ENCODE measurements at regions not wholly inside any gene's neighbourhood (a gene's known extent, or its start where the extent isn't known, plus 50 kb on each side); places are given as distances from the start of the nearest gene placed in this dataset.

DNA sequence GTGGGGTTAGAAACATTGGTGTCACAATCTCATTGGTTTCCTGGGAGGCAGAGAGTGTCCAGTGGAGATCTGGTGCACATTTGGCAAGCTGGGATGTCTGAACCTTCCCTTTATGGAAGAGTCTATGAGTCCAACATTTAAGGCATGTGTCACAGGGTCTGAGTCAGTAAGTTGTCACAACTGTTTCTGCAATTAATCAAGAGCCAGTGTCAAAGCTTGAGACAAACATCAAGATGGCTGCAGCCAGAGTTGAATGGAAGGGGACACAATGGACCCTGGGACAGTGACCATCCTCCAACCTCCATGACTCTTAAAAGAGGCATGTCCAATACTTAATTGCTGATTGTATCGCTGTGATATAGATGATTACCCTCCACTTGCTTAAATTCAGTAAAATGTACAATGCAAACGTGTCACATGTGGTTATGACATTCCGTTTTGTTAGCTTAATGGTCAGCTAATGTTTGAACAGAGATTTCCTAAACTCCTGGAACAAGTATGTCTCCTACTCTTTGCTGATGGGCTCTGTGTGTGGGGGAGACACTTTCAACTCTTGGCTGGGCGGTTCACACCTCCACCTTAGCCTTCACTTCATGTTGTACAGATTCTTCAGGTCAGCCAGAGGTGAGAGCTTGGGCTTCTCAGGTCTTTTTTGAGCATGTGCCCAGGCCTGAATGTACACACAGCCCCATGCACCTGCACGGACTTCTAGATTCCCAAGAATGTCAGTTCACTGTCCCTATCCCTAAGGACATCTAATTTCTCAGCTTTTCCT, 79.9 kb upstream of the PRR23E start:
- no peak for DNase-seq

DNA sequence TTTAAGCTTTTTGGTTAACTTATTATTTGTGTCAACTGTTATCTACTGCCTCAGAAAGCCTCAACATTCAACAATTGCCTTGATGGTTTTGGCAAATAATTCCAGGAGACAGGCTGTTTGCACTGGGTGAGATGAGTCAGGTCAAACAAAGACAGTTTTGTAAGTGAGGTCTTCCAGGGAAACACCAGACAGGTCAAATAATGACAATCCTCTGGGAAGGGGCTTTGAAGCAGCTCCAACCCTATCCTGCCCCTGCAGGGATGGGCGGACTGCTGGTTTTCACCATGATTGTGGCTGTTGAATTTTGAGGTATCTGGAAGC, 79.4 kb upstream of the PRR23E start:
- DNase-seq: no peak

DNA sequence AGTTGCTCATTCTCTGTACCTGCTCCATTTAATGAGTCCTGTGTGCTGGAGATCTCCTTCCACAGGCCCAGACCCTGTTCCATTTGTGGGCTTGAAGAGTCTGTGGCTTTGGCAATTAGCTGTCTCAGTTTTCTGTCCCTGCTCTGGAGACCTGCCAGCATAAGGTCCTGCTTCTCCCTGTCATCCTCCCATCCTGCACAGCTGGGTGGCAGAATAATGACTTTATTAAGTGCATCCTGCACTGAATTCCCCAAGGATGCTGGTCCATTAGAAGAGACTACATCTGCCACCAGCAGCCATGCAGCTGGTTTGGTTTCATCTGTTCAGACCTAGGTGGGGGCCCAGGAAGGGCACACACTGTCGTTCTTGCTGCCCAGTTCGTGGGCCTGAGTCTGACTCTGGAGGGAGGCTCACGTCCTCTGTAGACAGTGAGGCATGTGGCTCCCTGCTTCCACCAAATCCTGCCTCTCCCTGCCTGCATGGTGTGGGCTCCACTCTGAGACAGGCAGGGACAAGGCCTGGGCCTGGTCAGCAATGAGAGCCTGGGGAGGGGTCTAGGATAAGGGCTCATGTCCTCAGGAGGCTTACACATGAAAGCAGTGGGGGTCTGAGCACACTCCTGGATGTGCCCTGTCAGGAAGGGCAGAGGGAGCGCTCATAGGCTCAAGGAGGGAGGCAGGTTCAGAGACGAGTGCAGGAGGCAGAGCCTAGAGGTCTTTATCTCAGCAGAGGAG, 78.4 kb upstream of the PRR23E start:
- DNase-seq: no peak

DNA sequence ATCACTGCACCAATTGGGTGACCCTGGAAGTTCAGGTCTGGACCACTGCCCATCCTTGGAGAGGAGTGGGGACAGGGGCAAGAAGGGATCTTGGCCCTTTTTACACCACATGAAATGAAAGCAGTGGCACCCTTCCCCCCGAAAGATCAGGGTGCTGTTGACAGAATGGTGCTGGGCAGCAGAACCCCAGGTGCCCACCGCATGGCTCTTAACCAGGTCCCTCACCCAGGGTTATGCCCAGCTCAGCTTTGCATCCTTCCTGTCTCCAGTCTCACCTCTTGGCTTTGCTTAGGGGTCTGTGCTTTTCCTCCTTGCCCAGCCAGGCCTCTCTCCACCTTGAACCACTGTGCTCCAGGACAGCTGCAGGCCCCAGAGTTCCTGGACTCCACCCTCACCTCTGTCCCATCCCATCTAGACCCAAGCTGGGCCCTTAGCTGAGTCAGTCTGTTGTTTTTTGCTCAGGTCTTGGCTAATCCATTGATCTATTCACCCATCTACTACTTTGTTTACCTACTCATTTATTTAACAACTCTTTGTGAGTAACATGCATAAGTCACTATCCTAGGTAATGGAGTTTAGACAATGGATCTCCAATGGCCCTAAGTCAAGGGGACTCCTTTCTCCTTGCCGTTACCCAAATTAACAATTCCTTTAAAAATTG, 77.1 kb upstream of the PRR23E start:
- DNase-seq: no peak

DNA sequence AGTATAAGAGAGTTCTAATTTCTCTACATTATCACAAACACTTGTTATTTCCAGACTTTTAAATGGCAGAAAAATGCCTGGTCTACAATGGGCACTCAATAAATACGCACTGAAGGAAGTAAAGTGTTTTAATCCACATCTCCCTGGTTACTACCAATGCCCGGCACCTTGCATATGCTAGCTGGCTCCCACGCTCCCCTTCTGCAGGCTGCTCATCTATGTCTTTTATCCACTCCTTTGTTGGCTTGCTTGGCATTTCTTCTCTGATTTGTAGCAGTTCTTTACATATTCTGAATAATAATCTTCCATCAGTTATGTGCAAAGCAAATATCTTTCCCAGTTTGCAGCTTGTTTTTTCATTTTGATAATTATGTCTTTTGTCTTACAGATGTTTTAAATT, 74.6 kb upstream of the PRR23E start:
- DNase-seq: no peak

DNA sequence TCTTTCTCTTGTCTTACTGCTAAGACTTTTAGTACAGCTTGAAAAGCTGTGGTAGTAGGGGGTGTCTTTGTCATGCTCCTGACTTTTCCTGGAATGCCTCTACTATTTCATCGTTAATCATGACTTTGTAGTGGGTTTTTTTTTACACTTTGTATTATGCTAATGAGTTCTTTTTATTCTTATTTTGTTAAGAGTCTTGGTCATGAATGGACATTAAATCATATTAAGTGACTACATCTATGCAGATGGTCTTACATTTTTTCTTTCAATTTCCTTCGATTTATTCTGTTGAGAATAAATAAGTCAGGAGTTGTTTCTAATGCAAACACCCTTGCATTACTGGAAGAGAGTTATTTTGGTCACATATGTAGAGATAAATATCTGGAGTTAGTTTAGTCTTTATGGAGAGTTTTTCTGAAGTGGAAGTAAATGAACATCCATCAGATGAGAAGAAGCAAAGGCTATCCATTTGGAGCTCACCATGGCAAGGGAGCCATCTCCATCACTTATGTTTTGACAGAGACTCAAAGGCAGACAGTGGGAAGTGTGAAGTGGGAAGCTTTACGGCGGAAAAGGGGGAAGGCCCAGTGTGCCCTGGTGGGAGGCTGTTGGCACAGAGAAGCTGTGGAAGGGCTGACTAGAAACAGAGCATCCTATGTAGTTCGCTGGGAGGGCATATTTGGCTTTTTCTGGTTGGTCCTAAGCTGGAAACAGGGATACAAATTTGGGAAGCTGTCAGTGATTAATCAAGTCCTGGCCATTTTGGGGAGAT, 73.1 kb upstream of the PRR23E start:
- no peak for DNase-seq

DNA sequence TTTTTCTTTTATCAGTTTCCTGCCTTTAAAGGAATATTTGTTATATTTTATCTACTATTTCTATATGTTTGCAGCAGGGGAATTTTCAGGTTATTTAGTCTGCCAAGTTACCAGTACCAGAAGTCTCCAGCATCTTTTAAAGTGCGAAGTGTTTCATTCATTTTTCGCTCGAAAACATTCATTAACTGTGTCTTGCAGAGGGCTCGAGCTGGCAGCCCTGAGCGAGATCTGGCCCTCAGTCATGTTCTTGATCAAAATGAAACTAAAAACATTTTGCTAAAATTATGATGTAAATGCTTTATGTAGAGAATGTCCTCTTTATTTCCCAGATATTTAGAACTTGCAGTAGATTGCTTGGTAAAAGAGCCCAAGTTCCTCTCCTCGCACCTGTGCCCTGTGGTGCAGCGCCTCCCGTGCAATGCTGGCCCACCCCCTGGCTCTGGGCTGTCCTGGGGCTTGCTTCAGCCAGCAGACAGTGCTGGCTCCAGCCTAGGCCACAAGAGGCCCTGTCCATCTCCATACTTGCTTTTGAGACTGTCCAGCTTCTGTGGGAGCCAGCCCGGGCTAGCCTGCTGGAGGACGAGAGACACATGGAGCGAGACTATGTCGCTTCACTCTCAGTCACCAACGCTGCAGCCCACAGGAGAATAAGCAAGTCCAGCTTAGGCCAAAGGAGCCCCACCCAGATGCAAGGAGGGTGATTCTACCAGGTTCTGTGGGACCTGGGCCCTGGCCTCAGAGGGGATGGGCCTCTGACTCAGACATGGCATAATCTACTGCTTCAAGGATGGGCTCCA, 71.9 kb upstream of the PRR23E start:
- DNase-seq: no peak

DNA sequence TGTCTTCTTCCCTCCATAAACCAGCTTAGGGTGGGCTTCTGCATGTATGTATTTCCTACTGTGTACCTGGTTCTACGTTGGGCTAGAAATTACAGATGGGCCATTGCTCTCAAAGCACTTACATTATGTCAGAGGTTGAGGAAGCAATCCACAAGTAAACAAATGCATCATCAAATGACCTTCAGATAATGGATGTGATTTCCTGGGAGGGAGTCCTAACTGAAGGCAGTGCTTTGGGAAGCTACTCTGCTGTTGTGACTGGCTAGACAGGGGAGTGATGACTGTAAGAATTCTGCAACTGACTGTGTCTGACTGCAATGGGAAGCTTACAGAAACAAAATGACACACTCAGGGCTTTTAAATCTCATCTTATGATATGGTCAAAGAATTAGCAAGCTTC, 71.0 kb upstream of the PRR23E start:
- DNase-seq: no peak

DNA sequence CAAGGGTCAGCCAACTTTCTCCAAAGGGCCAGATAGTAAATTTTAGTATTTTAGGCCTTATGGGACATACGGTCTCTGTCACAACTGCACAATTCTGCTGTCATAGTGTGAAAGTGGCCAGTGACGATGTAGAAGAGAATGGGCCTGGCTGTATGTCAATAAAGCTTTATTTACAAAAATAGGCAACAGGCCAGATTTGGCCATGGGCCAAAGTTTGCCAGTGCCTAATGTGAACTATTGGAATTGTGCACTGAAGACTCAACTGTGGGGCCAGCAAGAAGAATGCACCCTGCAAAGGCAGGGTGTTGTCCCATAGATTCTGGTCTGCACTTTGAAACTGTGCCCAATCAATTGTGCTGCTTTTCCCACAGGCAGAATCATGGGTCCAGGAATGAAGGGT, 69.4 kb upstream of the PRR23E start:
- no peak for DNase-seq

DNA sequence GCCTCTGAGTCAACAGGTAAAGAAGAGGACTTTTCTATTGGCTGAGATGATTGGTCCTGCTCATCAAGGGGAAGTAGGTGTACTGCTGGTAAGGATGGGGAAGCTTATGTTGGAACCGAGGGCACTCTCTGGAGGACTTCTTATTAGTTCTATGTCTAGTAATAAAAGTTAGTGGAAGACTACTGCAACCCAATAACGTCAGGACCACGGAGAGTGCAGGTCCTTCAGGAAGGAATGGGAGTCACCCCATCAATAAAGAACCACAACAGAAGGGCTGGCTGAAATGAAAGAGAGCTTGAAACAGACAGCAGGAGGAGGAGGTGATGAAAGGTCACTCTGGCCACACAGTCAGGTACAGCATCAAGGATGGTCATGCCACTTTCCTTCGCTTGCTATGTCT, 68.8 kb upstream of the PRR23E start:
- no peak for DNase-seq

DNA sequence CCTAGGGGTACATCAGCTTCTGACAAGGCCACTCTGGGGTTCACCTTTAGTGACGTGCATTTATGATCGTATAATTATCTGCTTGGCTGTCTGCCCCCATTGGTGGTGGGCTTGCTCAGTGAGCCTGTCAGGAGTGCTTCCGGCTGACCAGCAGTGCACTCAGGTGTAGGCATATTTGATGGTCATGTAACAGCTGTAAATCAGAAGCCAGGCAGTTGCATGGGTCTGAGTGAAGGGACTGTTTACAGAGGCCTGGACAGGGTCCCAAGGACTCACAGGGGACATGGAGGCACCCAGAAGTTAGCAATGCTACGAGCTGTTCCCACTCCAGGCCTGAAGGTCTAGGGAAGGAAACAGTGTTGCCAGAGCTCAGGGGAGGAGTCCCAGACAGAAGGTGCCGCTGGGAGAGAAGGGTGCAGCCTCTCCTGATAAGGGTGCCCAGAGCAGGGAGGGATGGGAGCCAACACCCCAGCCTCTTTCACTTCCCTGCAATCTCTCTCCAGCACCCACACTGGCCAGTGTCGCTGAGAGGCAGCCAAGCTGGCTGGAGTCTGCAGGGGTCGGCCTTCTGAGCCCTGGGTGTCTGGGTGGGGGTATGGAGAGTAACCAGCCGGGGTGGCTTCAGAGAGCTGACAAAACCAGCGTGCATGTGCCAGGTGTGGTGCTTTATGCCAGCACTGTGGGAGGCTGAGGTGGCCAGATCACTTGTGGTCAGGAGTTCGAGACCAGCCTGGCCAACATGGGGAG, 61.3 kb upstream of the PRR23E start:
- no peak for DNase-seq

DNA sequence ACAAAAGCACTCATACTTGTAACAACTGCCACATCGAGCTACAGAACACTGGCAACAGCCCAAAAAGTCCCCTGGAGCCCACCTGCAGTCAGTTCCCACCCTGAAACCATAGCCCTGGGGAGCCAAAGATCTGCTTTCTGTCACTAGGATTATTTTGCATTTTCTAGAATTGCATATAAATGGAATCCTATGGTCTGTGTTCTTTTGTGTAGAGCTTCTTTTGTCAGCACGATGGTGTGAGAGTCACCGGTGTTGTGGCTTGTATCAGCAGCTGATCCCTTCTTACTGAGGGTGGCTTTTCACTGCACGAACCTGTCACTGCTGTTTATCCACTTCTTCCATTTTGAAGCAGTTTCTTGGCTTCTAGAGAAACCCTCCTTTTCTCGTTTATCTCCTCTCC, 60.1 kb upstream of the PRR23E start:
- no peak for DNase-seq

DNA sequence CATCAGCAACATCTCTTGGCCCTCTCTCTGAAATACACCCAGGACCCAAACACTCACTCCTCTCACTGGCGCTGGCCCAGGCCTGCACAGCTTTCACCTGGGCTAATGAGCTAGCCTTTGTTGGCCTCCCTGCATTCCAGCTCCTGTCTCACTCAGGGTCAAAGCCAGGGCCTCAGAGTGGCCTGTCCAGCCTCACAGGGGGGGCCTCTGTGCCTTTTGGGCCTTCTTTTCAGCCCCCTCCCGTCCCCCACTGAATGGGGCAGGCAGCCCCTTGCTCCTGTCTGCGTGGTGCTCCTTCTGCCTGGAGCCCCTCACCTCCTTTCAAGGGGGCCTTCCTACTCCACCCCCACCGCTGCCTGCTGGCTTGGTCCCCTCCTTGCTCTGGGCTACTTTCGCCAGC, 59.0 kb upstream of the PRR23E start:
- no peak for DNase-seq

DNA sequence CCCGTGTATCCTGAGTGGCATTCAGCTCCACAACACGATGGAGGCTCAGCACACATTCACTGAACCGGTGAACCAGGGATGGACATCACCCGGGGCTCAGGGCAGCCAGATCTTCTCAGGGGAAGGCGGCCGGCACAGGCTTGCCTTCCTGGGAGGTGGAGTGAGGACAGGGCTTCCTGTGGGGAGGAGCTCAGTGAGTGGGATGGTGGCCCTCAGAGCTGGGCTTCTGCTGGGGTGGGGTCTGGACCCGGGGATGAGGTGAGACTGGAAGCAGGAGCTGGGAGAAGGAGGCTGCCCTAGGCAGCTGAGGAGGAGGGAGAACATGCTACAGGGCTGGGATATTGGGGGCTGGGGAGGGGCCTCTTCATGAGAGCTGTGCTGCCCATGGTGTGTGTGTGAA, 58.5 kb upstream of the PRR23E start:
- no peak for DNase-seq

DNA sequence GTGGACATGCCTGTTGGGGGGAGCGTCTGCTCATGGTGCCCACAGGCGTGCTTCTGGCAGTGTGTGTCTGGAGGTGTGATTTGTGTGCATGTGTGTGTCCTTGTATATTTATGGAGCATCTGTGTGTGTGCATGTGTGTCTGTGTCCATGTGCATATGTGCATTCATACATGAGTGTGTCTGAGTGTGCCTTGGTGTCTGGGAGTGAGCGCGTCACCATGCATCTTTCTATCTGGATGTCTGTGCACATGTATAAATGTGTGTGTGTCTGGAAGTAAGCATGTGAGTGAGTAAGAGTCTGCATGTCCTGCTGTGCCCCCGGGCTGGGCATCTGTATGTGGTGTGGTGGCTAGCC, 58.1 kb upstream of the PRR23E start:
- DNase-seq: no peak

DNA sequence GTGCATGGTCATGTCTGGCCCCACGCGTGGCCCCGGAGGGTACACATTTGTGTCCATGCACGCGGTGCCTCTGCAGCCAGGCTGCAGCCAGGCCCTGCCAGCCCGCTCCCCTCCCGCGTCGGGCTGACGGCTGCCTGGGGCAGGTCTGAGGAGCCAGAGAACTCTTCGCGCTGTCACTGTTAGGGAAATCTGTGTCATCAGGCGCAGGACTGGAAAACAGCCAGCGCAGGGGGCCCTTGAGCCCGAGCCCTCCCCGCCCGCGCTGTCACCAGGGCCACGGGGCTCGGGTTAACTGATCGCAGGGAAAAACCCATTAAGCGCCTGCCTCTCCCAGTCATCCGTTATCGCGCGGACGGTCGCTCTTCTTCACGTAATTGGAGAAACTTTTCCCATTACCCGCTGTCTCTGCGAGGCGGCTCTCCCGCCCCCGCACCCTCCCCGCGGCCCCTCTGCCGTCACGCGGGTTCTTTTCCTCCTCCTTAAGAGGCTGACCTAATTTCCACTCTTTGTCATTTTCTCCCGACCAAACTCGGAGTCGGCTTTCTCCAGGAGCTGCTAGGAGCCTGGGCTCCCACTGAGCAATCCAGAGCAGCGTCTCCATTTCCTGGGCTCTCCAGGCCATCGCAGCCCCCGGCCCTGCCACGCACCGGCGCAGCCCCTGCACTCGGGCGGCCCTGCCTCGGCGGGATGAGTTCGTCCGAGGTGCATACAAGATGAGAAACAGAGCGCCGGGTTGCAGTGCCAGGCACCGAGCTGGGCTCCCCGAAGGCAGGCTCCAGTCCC, 57.5 kb upstream of the PRR23E start:
- DNase-seq: peak; percentile 14

DNA sequence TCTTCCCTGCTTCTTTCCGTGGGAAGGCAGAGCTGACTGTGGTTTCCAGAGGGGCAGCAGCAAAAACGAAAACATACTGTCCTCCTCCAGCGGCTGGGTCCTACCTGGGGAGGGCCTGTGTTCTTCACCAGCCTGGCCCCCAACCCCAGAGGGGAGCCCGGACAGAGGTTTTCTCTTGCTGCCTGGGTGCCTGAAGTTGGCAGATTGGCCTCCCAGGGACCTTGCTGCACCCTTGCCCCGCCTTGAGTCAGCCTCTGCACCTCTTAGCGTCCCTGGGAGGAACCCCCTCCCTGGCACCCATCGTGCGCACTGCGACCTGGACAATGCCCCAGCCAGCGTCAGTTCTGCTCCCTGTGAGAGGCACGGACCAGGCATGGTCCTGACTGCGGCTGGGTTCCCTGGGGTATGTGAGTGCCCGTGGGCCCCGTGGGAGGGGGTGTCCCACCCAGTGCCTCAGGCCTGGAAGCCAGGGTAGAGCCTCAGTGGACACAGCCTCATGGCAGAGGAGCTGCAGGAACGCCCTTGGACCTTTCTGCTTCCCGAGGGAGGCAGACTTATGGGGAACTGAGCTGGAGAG, 56.8 kb upstream of the PRR23E start:
- DNase-seq: no peak

DNA sequence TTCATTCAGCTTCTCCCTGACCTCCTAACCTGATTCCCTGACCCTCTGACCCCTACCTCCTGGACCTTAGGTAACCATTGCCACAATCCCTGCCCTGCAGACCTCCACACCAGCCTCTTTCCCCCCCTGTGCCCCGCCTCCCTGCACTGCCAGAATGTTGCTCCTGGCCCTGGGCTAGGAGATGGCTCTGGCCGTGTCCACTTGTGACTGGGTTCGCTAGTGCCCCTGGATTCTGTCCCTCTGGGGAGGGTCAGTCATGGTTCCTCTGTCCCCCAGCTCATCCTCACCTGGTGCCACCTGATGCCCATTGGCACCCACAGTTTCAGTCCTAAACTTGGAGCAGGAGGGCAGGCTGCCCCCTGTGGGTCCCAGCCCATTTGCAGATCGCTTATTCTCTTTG, 56.2 kb upstream of the PRR23E start:
- no peak for DNase-seq

DNA sequence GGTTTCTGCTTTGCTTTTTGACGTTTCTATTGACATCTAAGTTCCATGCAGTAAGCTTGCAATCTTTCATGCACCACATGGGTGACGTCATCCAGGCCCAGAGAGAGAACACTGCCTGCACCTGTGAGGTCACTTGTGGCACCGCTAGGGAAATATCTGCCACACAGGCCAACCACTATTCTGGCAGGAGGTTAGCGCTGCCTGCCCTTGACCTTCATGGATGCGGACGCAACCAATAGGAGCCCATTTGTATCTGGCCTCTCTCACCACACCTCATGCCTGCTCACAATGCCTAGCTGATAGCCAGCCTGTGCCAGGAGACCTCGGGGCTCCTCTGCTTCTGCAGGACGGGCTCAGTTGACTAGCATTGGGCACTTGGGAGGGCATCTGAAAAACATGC, 55.8 kb upstream of the PRR23E start:
- no peak for DNase-seq

DNA sequence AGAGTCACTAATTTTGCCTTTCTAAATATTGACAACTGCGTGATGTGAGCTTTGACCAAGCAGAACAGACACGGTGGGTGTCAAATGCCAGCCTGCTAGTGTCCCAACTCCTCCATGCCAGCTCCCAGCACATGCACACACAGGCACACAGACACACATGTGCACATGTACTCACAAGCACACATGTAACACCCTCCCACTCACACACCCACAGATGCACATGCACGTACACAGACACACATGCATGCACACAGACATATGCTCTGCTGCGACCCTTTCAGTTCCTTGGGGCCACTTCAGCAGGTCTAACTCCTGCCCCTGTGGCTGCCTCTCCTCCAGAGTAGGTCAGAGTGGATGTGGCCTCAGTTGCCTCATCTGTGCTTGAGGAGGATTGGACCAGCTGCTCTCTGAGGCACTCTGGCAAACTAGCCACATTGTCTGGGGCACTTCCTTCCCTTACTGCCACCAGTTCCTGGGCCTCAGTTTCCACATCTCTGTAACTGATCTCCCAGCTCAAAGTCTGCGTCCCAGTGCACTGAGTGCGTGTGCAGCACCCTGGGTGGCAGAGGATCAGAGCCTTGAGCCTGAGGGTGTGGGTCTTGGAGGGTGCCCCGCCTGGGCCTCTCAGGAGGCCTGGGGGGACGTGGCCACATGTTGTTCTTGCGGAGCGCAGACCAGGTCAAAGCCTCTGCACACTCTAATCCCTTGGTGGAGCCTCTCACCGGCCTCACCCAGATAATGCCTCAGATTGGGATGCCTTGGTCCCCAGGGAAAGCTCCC, 55.0 kb upstream of the PRR23E start:
- DNase-seq: no peak
